Lower leg skin (tissue), 3 donors: ENCODE measurements at regions not wholly inside any gene's neighbourhood (a gene's known extent, or its start where the extent isn't known, plus 50 kb on each side); places are given as distances from the start of the nearest gene placed in this dataset.
"Not testable (repeated sequence)": the region's sequence is repeated elsewhere in the genome, so short reads cannot be mapped to it uniquely, and the experiment has no call there.

Source experiments
- CTCF ChIP-seq, 3 donors: fragments of 450-650 bp; IDR thresholded peaks; one replicate each; pipeline ENCODE4 v1.5.1; 2016; ENCODE audit warnings: antibody characterized with exemption in 3 of 3, mild to moderate bottlenecking in 3 of 3, moderate library complexity in 2 of 3
- POLR2A ChIP-seq, 2 donors: fragments of 450-650 bp; IDR thresholded peaks; one replicate each; pipeline ENCODE4 v1.6.1; 2016 to 2017; ENCODE audit warnings: antibody characterized with exemption in 2 of 2, mild to moderate bottlenecking in 1 of 2, moderate library complexity in 1 of 2

- not testable (repeated sequence) for TF ChIP-seq CTCF, POLR2A (IDR thresholded peaks at IDR 0.05)
Observed at GRCh38 chr10:55537497-55537896, 736.5 kb upstream of the PCDH15 start.
